ENCODE measurements at regions not wholly inside any gene's neighbourhood (a gene's known extent, or its start where the extent isn't known, plus 50 kb on each side); places are given as distances from the start of the nearest gene placed in this dataset.

DNA sequence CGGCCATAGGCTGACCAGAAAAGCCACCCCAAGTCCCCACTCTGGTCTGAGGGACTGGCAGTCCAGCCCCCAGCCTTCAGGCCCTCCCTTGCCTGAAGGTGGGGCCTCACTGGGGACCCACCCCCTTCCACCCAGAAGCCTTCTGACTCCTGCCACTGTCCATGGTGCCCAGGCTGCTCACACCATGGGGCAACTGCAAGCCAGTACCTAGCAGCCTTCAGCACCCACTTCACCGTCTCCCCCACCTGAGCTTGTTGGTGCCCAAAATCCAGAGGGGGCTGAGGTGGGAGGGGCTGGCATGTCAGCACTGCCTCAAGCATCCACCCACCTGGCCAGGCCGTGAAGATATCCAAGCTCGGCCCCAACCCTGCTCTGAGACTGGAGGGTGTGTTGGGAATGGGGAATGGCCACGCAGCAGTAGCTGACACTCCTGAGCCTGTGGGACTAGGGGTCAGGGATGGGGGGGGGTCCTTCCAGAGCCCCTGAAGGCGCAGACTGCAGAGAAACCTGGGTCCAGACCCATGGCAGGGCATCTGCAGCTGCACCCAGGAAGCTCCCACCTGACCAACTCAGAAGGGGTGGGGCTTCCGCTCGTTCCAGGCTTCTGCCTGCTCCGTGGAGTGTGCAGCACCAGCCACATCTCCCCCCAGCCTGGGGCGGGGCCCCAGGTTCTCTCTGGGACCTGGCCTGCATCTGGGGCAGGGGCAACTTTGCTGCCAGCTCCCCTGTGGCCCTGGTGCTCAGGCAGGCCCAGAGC, 942.1 kb upstream of the EPHA7 start:
- ChIA-PET CTCF (interaction anchor here (0.6 kb wide), 1 partner anchor 1473 kb away, joined by 3 read pairs; no protein-coding TSS in a partner anchor), POLR2A (no interaction called here)
- Histone ChIP-seq H3K27me3 (ENCODE audit: control insufficient read depth, insufficient read depth, low read length) (no peaks in the 10 kb centered on the region), H3K4me3 (ENCODE audit: low read depth, low read length) (no peak overlapping the region), H3K36me3 (ENCODE audit: control insufficient read depth, insufficient read depth, low read length) (no peaks in the 10 kb centered on the region)
- TF ChIP-seq, protein P1, sequence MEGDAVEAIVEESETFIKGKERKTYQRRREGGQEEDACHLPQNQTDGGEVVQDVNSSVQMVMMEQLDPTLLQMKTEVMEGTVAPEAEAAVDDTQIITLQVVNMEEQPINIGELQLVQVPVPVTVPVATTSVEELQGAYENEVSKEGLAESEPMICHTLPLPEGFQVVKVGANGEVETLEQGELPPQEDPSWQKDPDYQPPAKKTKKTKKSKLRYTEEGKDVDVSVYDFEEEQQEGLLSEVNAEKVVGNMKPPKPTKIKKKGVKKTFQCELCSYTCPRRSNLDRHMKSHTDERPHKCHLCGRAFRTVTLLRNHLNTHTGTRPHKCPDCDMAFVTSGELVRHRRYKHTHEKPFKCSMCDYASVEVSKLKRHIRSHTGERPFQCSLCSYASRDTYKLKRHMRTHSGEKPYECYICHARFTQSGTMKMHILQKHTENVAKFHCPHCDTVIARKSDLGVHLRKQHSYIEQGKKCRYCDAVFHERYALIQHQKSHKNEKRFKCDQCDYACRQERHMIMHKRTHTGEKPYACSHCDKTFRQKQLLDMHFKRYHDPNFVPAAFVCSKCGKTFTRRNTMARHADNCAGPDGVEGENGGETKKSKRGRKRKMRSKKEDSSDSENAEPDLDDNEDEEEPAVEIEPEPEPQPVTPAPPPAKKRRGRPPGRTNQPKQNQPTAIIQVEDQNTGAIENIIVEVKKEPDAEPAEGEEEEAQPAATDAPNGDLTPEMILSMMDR (IDR thresholded peaks at IDR 0.05; ENCODE audit: insufficient read depth, low read depth, low read length): no peak
- no peak for DNase-seq (ENCODE audit: low read depth)

DNA sequence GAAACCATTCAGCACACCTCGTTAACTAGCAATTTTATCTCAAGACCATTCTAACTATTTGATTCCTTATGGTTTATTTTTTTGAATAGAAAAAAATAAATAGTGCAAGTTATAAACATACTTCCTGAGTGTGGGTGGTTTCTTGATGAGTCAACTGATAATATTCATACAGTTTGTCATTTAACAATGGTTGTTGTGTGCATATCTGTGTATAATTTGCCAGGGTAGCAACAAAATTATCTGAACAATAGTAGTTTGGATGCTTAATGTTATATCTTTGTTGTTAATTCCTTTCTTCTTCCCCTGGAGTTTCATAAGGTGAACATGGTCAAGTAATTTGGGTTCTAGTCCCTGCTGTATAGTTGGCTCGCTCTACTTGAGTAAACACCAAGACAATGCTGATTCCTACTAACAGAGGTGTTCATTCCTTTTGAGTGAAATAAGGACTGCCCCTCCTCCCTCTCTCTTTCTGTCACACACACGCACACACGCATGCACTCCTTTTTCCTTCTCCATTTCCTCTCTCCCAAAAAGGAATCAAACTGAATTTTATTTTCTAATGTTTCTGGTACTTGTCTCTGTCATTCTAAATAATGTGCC, 938.1 kb upstream of the EPHA7 start:
- TF ChIP-seq, protein P1 (IDR thresholded peaks at IDR 0.05; ENCODE audit: insufficient read depth, low read depth, low read length): no peak
- ChIA-PET CTCF (no interaction called here), POLR2A (no interaction called here)

DNA sequence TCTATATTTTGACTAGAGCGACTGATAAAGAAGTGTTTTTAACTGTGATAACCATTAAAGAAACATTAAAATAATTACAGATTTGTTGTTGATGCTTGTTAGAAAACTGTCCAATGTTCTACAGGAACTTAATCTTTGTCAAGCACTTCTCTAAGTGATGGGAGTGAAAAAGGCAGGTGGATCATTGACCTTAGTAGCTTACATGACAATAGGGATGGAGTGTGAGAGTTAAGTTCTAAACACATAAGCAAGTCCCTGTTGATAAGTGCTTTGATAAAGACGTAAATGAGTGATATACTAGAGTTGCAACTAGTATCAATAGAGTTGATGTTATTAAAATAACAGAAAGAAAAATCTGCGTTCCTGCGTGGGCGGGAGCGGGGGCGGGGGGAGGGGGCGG, 931.5 kb upstream of the EPHA7 start:
- no peak for DNase-seq (ENCODE audit: low read depth)
- TF ChIP-seq, protein P1 (IDR thresholded peaks at IDR 0.05; ENCODE audit: insufficient read depth, low read depth, low read length): no peak
- no peak overlapping the region for H3K4me3 ChIP-seq (ENCODE audit: low read depth, low read length)
- ChIA-PET CTCF (no interaction called here), POLR2A (no interaction called here)
- no peaks in the 10 kb centered on the region for H3K36me3 ChIP-seq (ENCODE audit: control insufficient read depth, insufficient read depth, low read length)
- no peaks in the 10 kb centered on the region for H3K27me3 ChIP-seq (ENCODE audit: control insufficient read depth, insufficient read depth, low read length)

More for the DNA sequence above, 938.1 kb upstream of the EPHA7 start:
- Histone ChIP-seq H3K36me3 (ENCODE audit: control insufficient read depth, insufficient read depth, low read length) (no peaks in the 10 kb centered on the region), H3K4me3 (ENCODE audit: low read depth, low read length) (no peak overlapping the region), H3K27me3 (ENCODE audit: control insufficient read depth, insufficient read depth, low read length) (no peaks in the 10 kb centered on the region)
- DNase-seq (ENCODE audit: low read depth): no peak

DNA sequence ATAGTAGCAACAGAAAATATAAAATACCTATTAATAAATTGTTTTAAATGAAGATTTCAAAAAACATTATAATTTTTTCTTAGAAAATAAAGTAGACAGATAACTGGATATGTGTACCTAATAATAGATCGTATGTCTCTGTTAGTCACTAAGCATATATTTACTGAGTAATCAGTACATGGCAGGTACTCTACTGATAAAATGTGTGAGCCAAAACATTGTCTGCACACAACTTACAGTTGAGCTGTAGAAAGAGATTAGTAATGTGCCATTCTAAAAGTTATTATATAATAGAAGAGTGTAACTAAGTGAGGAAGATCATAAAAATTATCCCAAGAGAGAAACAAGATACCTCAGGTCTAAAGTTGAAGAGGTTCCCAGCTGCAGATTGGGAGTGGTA, 929.9 kb upstream of the EPHA7 start:
- ChIA-PET POLR2A (no interaction called here), CTCF (no interaction called here)
- H3K27me3 ChIP-seq (ENCODE audit: control insufficient read depth, insufficient read depth, low read length): no peaks in the 10 kb centered on the region
- TF ChIP-seq, protein P1 (IDR thresholded peaks at IDR 0.05; ENCODE audit: insufficient read depth, low read depth, low read length): no peak
- no peaks in the 10 kb centered on the region for H3K36me3 ChIP-seq (ENCODE audit: control insufficient read depth, insufficient read depth, low read length)
- no peak overlapping the region for H3K4me3 ChIP-seq (ENCODE audit: low read depth, low read length)
- DNase-seq (ENCODE audit: low read depth): no peak

DNA sequence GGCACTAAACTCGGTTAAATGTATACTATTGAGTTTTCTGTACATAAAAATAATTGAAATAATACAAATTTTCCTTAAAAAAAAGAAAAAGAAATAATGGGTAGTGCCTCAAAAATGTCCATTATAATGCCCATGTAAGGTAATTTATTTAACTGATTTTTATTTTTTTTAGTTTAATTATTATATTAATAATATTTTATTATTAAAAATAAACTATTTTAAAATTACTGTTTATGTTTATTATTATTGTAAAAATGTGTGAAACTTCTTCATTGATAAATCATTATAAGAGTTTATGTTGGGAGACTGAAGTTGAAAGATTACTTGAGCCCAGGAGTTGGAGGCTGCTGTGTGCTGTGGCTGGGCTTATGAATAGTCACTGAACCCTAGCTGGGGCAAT, 925.5 kb upstream of the EPHA7 start:
- Histone ChIP-seq H3K36me3 (ENCODE audit: control insufficient read depth, insufficient read depth, low read length) (no peaks in the 10 kb centered on the region), H3K4me3 (ENCODE audit: low read depth, low read length) (no peak overlapping the region), H3K27me3 (ENCODE audit: control insufficient read depth, insufficient read depth, low read length) (no peaks in the 10 kb centered on the region)
- no peak for DNase-seq (ENCODE audit: low read depth)
- TF ChIP-seq, protein P1 (IDR thresholded peaks at IDR 0.05; ENCODE audit: insufficient read depth, low read depth, low read length): no peak
- POLR2A ChIA-PET: no interaction called here
- CTCF ChIA-PET: no interaction called here

All from BJ (cell line).